HEK293 (cell line): ENCODE measurements at regions not wholly inside any gene's neighbourhood (a gene's known extent, or its start where the extent isn't known, plus 50 kb on each side); places are given as distances from the start of the nearest gene placed in this dataset.
A peak's percentile ranks its signal among the peaks of the same experiment; 100 is the strongest.

Source experiments
- CTCF ChIA-PET: fragments of 350-600 bp; formaldehyde crosslinking; extraction: SDS; loops from one replicate; lab custom pipeline; 2021; ENCODE audit warnings: antibody characterized with exemption; lab: Yijun Ruan, JAX
- POLR2A ChIA-PET: fragments of 300-600 bp; formaldehyde crosslinking; extraction: SDS; loops from one replicate; lab custom pipeline; 2020; ENCODE audit warnings: antibody characterized with exemption, inconsistent platforms; lab: Yijun Ruan, JAX
- H3K27ac ChIP-seq: fragments of 200-500 bp; sonication (Bioruptor generic); 2 replicates; pipeline ENCODE4 v1.5.1; 2014; ENCODE audit warnings: low read depth, low read length, control low read depth, inconsistent platforms; ENCODE audit errors: extremely low read depth
- H3K36me3 ChIP-seq, 2 experiments: fragments of 200-500 bp in 1 of 2; sonication (Bioruptor generic) in 1 of 2; 1 replicate in 1 of 2; 2 replicates in 1 of 2; pipeline ENCODE4 v1.5.1; 2014 to 2017; ENCODE audit warnings: inconsistent platforms in 2 of 2, low read length in 2 of 2; ENCODE audit not compliant: control insufficient read depth in 2 of 2, insufficient read depth in 1 of 2
- H3K4me1 ChIP-seq: fragments of 200-500 bp; sonication (Bioruptor generic); 2 replicates; pipeline ENCODE4 v1.5.1; 2014; ENCODE audit warnings: mild to moderate bottlenecking, low read length, inconsistent platforms; ENCODE audit not compliant: control insufficient read depth, insufficient read depth
- H3K4me3 ChIP-seq: 2 replicates; pipeline ENCODE4 v1.5.1; 2011; ENCODE audit warnings: low read depth, mild to moderate bottlenecking, control low read depth, low read length, moderate library complexity
- H3K9me3 ChIP-seq: fragments of 200-500 bp; sonication (Bioruptor generic); 2 replicates; pipeline ENCODE4 v1.5.1; 2014; ENCODE audit warnings: low read depth, low read length, inconsistent platforms; ENCODE audit not compliant: control insufficient read depth, insufficient read depth
- ATF2 ChIP-seq: fragments of 450-650 bp; formaldehyde crosslinking; IDR thresholded peaks from 2 replicates; pipeline ENCODE4 v1.5.1; 2016; ENCODE audit warnings: missing biosample characterization, missing genetic modification characterization, low read depth
- CTCF ChIP-seq: fragments of 450-650 bp; formaldehyde crosslinking; IDR thresholded peaks from 2 replicates; pipeline ENCODE4 v1.5.1; 2016; ENCODE audit warnings: missing biosample characterization, missing genetic modification characterization
- HOXA7 ChIP-seq: sonication (generic); formaldehyde crosslinking; IDR thresholded peaks from 2 replicates; pipeline ENCODE4 v1.8.1; 2022; ENCODE audit warnings: missing genetic modification reagents, borderline replicate concordance
- HOXC10 ChIP-seq: sonication (generic); formaldehyde crosslinking; IDR thresholded peaks from 2 replicates; pipeline ENCODE4 v1.8.1; 2023; ENCODE audit warnings: mild to moderate bottlenecking, missing genetic modification reagents
- HOXD13 ChIP-seq: sonication (generic); formaldehyde crosslinking; IDR thresholded peaks from 2 replicates; pipeline ENCODE4 v1.8.0; 2022; ENCODE audit warnings: missing genetic modification reagents, borderline replicate concordance
- IKZF3 ChIP-seq: fragments of 450-650 bp; IDR thresholded peaks from 2 replicates; pipeline ENCODE4 v1.5.0; 2018; ENCODE audit warnings: missing biosample characterization, mild to moderate bottlenecking, missing genetic modification characterization, moderate library complexity
- MZF1 ChIP-seq: fragments of 450-650 bp; formaldehyde crosslinking; IDR thresholded peaks from 2 replicates; pipeline ENCODE4 v1.5.1; 2017; ENCODE audit warnings: missing biosample characterization, missing genetic modification characterization, borderline replicate concordance
- RBAK ChIP-seq: fragments of 450-650 bp; formaldehyde crosslinking; IDR thresholded peaks from 2 replicates; pipeline ENCODE4 v1.5.1; 2016; ENCODE audit warnings: missing biosample characterization, missing genetic modification characterization
- REST ChIP-seq: fragments of 450-650 bp; formaldehyde crosslinking; IDR thresholded peaks from 2 replicates; pipeline ENCODE4 v1.5.1; 2016; ENCODE audit warnings: missing biosample characterization, missing genetic modification characterization
- TRIM28 ChIP-seq: IDR thresholded peaks from 2 replicates; pipeline ENCODE4 v1.6.1; 2011; ENCODE audit warnings: low read length, control low read depth, borderline replicate concordance
- ZBTB17 ChIP-seq: fragments of 450-650 bp; formaldehyde crosslinking; IDR thresholded peaks from 2 replicates; pipeline ENCODE4 v1.5.1; 2016; ENCODE audit warnings: missing biosample characterization, missing genetic modification characterization
- ZBTB21 ChIP-seq: fragments of 450-650 bp; formaldehyde crosslinking; IDR thresholded peaks from 2 replicates; pipeline ENCODE4 v1.5.1; 2017; ENCODE audit warnings: missing biosample characterization, missing genetic modification characterization
- ZEB2 ChIP-seq: fragments of 450-650 bp; formaldehyde crosslinking; IDR thresholded peaks from 2 replicates; pipeline ENCODE4 v1.5.1; 2016; ENCODE audit warnings: missing biosample characterization, missing genetic modification characterization
- ZIC2 ChIP-seq: fragments of 450-650 bp; formaldehyde crosslinking; IDR thresholded peaks from 2 replicates; pipeline ENCODE4 v1.5.1; 2016; ENCODE audit warnings: missing biosample characterization, missing genetic modification characterization
- ZNF112 ChIP-seq: fragments of 450-650 bp; formaldehyde crosslinking; IDR thresholded peaks from 2 replicates; pipeline ENCODE4 v1.5.0; 2017; ENCODE audit warnings: missing biosample characterization, missing genetic modification characterization
- ZNF133 ChIP-seq: fragments of 450-650 bp; formaldehyde crosslinking; IDR thresholded peaks from 2 replicates; pipeline ENCODE4 v1.5.1; 2016; ENCODE audit warnings: missing biosample characterization, missing genetic modification characterization
- ZNF280D ChIP-seq: fragments of 450-650 bp; formaldehyde crosslinking; IDR thresholded peaks from 2 replicates; pipeline ENCODE4 v1.5.1; 2016; ENCODE audit warnings: missing biosample characterization, missing genetic modification characterization
- ZNF335 ChIP-seq: fragments of 450-650 bp; formaldehyde crosslinking; conservative IDR thresholded peaks from 2 replicates; pipeline ENCODE4 v1.5.1; 2016; ENCODE audit warnings: missing biosample characterization, missing genetic modification characterization
- ZNF341 ChIP-seq: fragments of 450-650 bp; formaldehyde crosslinking; IDR thresholded peaks from 2 replicates; pipeline ENCODE4; 2016; ENCODE audit warnings: low read depth, missing biosample characterization, missing genetic modification characterization
- ZNF510 ChIP-seq: fragments of 450-650 bp; formaldehyde crosslinking; IDR thresholded peaks from 2 replicates; pipeline ENCODE4 v1.5.1; 2018; ENCODE audit warnings: mild to moderate bottlenecking, missing genetic modification characterization, missing biosample characterization; ENCODE audit not compliant: insufficient replicate concordance
- ZNF555 ChIP-seq: fragments of 450-650 bp; formaldehyde crosslinking; conservative IDR thresholded peaks from 2 replicates; pipeline ENCODE4 v1.5.1; 2017; ENCODE audit warnings: missing biosample characterization, mild to moderate bottlenecking, missing genetic modification characterization, inconsistent platforms
- ZNF560 ChIP-seq: fragments of 450-650 bp; formaldehyde crosslinking; IDR thresholded peaks from 2 replicates; pipeline ENCODE4 v1.5.1; 2017; ENCODE audit warnings: missing biosample characterization, missing genetic modification characterization, borderline replicate concordance
- ZNF561 ChIP-seq: fragments of 450-650 bp; IDR thresholded peaks from 2 replicates; pipeline ENCODE4 v1.5.1; 2018; ENCODE audit warnings: missing biosample characterization, missing genetic modification characterization, borderline replicate concordance
- ZNF571 ChIP-seq: fragments of 450-650 bp; formaldehyde crosslinking; IDR thresholded peaks from 2 replicates; pipeline ENCODE4 v1.5.0; 2017; ENCODE audit warnings: missing biosample characterization, missing genetic modification characterization
- ZNF600 ChIP-seq: fragments of 450-650 bp; formaldehyde crosslinking; IDR thresholded peaks from 2 replicates; pipeline ENCODE4 v1.5.1; 2016; ENCODE audit warnings: missing biosample characterization, missing genetic modification characterization
- ZNF621 ChIP-seq: fragments of 450-650 bp; formaldehyde crosslinking; IDR thresholded peaks from 2 replicates; pipeline ENCODE4 v1.5.1; 2017; ENCODE audit warnings: missing biosample characterization, missing genetic modification characterization
- ZNF654 ChIP-seq: fragments of 450-650 bp; formaldehyde crosslinking; IDR thresholded peaks from 2 replicates; pipeline ENCODE4 v1.5.1; 2016; ENCODE audit warnings: low read depth, missing biosample characterization, missing genetic modification characterization
- ZSCAN30 ChIP-seq: fragments of 450-650 bp; IDR thresholded peaks from 2 replicates; pipeline ENCODE4 v1.5.1; 2018; ENCODE audit warnings: missing biosample characterization, mild to moderate bottlenecking, missing genetic modification characterization, moderate library complexity

- TF ChIP-seq RBAK (tag by site-specific recombination) (no peak), ZNF280D (no peak), ZNF335 (tag by site-specific recombination) (peak; percentile 83), HOXC10 (no peak), ZNF112 (tag by site-specific recombination) (no peak), ZNF510 (tag by site-specific recombination) (no peak), ZBTB17 (tag by site-specific recombination) (peak; percentile 95), ZNF621 (tag by site-specific recombination) (no peak), ZEB2 (tag by site-specific recombination) (peak; percentile 18; the same call in 1 of the 2 replicates), TRIM28 (peak; percentile 10; the same call in 1 of the 2 replicates), ZSCAN30 (peak; percentile 74; the same call in 1 of the 2 replicates), REST (tag by site-specific recombination) (peak; percentile 88), IKZF3 (0 out of 2 replicates have a peak, but pooled peaks have one; percentile 10), ZNF341 (tag by site-specific recombination) (peak; percentile 96), ZNF561 (tag by site-specific recombination) (peak; percentile 30; the same call in 1 of the 2 replicates), ZNF600 (tag by site-specific recombination) (peak; percentile 51)
Observed at GRCh38 chr3:168248383-168249204, 152.9 kb upstream of the GOLIM4 start (continued).

GRCh38 chr3:168241156-168241555 is 145.4 kb upstream of the GOLIM4 start:
- CTCF ChIA-PET: interaction anchor here (0.8 to 1.1 kb wide), 2 partner anchors 10 to 276 kb away, joined by 3 to 7 read pairs; no protein-coding TSS in a partner anchor
- TF ChIP-seq HOXC10 (no peak), ZNF555 (tag by site-specific recombination) (no peak), HOXD13 (no peak), CTCF (tag by site-specific recombination) (no peak), ATF2 (tag by site-specific recombination) (no peak), ZIC2 (tag by site-specific recombination) (no peak), ZNF560 (tag by site-specific recombination) (no peak), ZNF571 (no peak), MZF1 (tag by site-specific recombination) (no peak), TRIM28 (no peak), ZBTB21 (no peak), HOXA7 (no peak), ZNF654 (tag by site-specific recombination) (no peak), ZNF133 (no peak)
- no peak overlapping the region for H3K4me3 ChIP-seq
- no peak overlapping the region for H3K27ac ChIP-seq
- no peaks in the 10 kb centered on the region for H3K4me1 ChIP-seq
- POLR2A ChIA-PET: no interaction called here
- no peaks in the 10 kb centered on the region for H3K36me3 ChIP-seq
- H3K9me3 ChIP-seq: no peaks in the 10 kb centered on the region
